Activated naive CD8-positive, alpha-beta T cell treated with anti-CD3 and anti-CD28 coated beads for 36 hours (primary cell): ENCODE measurements at regions not wholly inside any gene's neighbourhood (a gene's known extent, or its start where the extent isn't known, plus 50 kb on each side); places are given as distances from the start of the nearest gene placed in this dataset.

Experiments used
- DNase-seq: peaks from one replicate; pipeline ENCODE4 v3.0.0; 2021
- H3K27ac Mint-ChIP-seq: one replicate; pipeline ENCODE4 v1.8.0; 2022; ENCODE audit warnings: mild to moderate bottlenecking, moderate library complexity, mixed read lengths
- H3K27me3 Mint-ChIP-seq: one replicate; pipeline ENCODE4 v1.8.0; 2022; ENCODE audit warnings: mild to moderate bottlenecking, mixed read lengths
- H3K36me3 Mint-ChIP-seq: one replicate; pipeline ENCODE4 v1.8.0; 2021; ENCODE audit warnings: mild to moderate bottlenecking, mixed read lengths
- H3K4me1 Mint-ChIP-seq: one replicate; pipeline ENCODE4 v1.8.0; 2021; ENCODE audit warnings: mixed read lengths
- H3K4me3 Mint-ChIP-seq: one replicate; pipeline ENCODE4 v1.8.0; 2022; ENCODE audit warnings: mild to moderate bottlenecking, moderate library complexity, mixed read lengths
- H3K9me3 Mint-ChIP-seq: one replicate; pipeline ENCODE4 v1.8.0; 2022; ENCODE audit warnings: mixed read lengths

DNA sequence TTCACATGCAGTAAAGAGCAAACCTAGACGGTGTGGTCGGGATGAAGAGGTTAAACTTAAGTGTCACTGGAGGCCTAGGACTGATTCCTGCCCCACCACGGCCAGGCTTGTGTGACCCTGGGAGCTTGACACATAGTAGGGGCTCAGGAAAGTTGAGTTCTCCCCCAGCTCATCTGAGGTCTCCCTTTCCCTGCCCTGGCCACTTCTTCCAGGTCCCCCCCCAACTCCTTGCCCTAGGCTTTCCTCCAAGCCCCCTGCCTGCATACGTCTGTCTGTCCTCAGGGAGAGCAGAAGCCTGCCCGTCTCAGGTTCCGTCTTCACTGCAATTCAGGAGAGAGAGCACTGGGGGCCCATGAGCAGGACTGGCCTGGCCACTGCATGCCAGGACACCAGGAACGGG lies 225.8 kb downstream of the PTPRU start:
- no peak for DNase-seq
- Mint-ChIP-seq H3K27me3 (no peaks in the 10 kb centered on the region), H3K27ac (no peak overlapping the region), H3K4me1 (no peaks in the 10 kb centered on the region), H3K36me3 (no peaks in the 10 kb centered on the region), H3K4me3 (no peak overlapping the region), H3K9me3 (peaks cover 4% of the 10 kb centered on the region)

DNA sequence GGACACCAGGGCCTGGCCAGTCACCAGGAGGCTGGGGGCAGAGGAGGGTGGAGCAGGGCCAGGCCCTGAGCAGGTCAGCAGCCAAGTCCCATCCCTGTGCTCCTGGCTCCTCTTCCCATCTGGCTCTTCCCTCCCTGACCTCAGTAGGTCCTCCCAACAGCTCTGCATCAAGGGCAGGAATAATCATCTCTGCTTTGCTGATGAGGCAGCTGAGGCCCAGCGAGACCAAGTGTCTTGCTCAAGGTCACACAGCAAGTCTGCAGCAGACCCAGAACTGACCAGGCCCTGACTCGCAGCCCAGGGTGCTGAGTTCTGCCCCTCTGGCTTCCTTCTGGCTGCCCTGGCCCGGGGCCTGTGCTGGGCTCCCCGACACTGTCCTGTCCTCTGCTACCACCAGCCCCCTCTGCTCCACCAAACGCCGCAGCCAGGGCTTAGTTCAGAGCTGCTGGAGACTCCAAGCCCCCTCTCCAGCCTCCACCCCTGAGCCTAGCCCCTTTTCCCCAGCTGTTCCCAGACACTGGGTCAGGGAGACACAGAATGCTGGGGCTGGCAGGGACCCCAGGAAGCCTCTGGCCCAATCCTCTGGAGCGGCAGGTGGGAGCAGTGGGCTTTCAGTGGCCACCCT lies 224.9 kb downstream of the PTPRU start:
- Mint-ChIP-seq H3K4me3 (no peak overlapping the region), H3K27me3 (no peaks in the 10 kb centered on the region), H3K9me3 (peaks cover 4% of the 10 kb centered on the region), H3K4me1 (no peaks in the 10 kb centered on the region), H3K36me3 (no peaks in the 10 kb centered on the region), H3K27ac (no peak overlapping the region)
- no peak for DNase-seq

DNA sequence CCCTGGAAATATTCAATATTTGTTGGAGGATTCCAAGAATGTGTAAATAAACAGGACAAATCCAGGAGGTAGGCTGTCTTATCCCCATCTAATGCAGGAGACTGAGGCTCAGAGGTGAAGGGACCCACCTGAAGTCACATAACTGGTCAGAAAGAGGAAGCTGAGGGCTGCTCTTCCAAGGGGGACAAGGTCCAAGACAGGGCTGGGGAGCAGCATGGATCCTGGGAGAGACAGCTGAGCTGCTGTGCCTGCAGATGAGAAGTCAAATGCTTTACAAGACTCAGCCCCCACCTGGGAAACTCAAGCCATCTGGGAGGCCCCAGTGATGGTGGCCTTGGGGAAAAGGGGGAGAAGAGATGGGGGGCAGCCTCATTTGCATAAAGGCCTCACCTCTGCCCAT lies 224.4 kb downstream of the PTPRU start:
- Mint-ChIP-seq H3K9me3 (peaks cover 4% of the 10 kb centered on the region), H3K4me1 (no peaks in the 10 kb centered on the region), H3K27ac (no peak overlapping the region), H3K36me3 (no peaks in the 10 kb centered on the region), H3K27me3 (no peaks in the 10 kb centered on the region), H3K4me3 (no peak overlapping the region)
- no peak for DNase-seq

DNA sequence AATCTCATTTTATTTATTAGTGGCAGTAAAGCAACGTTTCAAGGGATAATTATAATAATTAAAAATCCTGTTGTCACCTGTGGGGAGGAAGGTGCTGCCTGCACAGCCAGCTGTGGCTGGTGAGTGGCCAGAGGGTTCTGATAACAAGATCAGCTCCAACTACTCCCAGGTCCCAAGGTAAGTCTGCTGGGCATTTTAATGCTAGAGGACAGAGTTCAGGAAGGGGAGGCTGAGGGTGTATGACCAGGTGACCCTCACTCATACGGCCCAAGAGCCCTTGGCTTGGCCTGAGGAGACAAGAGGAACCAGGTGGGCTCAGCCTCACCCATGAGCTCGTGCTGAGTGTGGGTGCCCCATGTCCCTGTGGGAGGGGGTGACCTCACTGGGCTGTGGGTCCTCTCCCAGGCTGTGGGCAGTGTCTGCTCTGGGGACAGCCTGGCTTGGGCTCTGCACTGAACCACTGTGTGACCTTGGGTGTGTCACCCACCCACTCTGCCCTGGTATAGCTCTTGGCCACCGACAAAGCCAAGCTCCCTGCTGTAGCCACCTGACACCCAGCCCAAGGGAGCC lies 223.8 kb downstream of the PTPRU start:
- H3K27ac Mint-ChIP-seq, result no peak overlapping the region
- no peaks in the 10 kb centered on the region for H3K36me3 Mint-ChIP-seq
- H3K4me3 Mint-ChIP-seq, result no peak overlapping the region
- no peaks in the 10 kb centered on the region for H3K4me1 Mint-ChIP-seq
- DNase-seq, result no peak
- peaks cover 2% of the 10 kb centered on the region for H3K9me3 Mint-ChIP-seq
- no peaks in the 10 kb centered on the region for H3K27me3 Mint-ChIP-seq

DNA sequence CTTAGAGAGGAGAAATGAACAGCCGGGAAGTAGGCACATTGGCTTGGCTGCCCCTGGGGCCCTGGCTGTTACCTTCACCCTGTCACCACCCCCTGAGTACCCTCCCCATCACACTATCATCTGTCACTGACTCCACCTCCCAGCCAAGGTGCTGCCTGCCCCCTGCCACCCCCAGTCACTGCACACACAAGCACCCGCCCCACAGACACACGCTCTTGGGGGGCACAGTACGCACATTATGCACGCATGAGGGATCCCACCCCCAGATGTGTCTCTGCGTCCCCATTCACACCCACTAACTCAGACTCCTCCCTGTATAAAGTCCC lies 223.3 kb downstream of the PTPRU start:
- DNase-seq, result no peak
- Mint-ChIP-seq H3K27me3 (no peaks in the 10 kb centered on the region), H3K9me3 (peaks cover 1% of the 10 kb centered on the region), H3K36me3 (no peaks in the 10 kb centered on the region), H3K27ac (no peak overlapping the region), H3K4me1 (no peaks in the 10 kb centered on the region), H3K4me3 (no peak overlapping the region)

DNA sequence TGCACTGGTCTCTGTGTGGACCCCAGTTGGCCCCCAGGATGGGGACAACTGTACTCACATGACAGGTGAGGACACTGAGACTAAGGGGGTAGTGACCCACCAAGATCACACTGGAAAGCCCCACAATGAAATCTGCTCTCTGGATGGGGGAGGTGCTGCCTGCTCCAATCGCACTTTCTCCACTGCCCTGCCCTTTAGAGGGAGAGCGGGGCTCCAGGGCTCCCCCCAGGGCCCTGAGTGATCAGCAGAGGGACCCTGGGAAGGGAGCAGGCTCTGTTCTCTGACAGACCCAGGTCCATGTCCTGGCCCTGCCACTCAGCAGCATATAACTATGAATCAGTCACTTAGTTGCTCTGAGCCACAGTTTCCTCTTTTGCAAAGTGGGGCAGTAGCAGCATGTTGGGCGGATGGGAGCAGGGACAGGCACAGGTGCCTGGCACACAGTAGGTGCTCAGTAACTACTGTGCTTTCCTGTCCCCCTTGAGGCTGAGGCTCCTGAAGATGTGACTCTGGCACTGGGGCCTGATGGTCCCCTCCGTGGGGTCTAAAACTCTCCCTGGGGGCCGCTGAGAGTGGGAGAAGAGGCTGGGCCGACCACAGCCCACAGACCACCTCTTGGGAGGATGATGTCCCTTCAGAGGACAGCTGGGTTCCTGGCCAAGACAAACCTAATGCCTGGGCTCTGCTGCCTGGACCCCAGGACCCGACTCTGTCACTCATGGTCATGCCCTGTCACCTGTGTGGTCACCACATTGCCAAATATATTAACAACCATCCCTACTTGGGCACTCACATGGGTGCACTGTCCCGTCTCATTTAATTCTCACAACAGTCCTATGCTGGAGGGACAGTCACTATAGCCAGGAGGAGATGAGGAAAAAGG lies 222.7 kb downstream of the PTPRU start:
- no peaks in the 10 kb centered on the region for H3K36me3 Mint-ChIP-seq
- no peak for DNase-seq
- H3K27me3 Mint-ChIP-seq, result no peaks in the 10 kb centered on the region
- no peak overlapping the region for H3K27ac Mint-ChIP-seq
- H3K9me3 Mint-ChIP-seq, result peaks cover 1% of the 10 kb centered on the region
- H3K4me3 Mint-ChIP-seq, result no peak overlapping the region
- H3K4me1 Mint-ChIP-seq, result no peaks in the 10 kb centered on the region

DNA sequence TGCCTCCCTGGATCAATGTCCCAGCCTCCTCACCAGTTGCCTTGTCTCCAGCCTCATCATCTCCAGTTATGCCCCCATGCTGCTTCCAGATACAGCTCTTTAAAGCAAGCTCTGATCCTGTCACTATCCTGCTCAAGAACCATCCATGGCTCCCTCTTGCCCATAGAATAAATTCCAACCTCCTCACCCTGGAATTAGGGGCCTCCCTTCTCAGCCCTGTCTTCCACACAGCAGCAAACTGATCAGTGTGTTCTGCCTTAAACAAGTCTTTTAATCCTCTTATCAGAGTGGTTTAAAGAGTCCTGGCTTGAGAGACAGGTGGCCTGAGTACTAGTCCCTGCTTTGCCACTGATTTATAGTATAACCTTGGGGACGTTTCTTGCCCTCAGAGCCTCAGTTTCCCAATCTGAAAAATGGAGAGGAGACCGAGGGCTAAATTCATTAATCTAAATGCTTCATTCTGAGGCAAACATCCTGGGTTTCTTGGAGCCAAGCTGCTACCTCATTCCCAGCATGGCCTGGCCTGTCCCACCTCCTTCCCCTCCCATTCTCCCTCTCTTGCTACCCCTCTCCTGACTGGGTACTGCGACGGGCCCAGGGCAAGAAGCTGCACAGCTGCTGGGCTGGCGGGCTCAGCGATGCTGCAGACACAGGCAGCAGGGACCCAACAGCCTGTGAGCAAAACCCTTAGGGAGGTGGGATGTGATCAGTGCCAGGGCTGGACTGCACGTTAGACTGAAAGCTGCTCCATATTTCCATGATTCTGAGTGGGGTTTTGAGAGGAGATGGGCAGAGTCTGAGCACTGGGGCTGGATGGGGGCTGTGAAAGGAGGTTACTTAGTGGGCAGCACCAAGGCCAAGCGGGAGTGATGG lies 221.4 kb downstream of the PTPRU start:
- Mint-ChIP-seq H3K27me3 (no peaks in the 10 kb centered on the region), H3K27ac (no peak overlapping the region), H3K9me3 (no peaks in the 10 kb centered on the region), H3K4me1 (no peaks in the 10 kb centered on the region), H3K4me3 (no peak overlapping the region), H3K36me3 (no peaks in the 10 kb centered on the region)
- no peak for DNase-seq

DNA sequence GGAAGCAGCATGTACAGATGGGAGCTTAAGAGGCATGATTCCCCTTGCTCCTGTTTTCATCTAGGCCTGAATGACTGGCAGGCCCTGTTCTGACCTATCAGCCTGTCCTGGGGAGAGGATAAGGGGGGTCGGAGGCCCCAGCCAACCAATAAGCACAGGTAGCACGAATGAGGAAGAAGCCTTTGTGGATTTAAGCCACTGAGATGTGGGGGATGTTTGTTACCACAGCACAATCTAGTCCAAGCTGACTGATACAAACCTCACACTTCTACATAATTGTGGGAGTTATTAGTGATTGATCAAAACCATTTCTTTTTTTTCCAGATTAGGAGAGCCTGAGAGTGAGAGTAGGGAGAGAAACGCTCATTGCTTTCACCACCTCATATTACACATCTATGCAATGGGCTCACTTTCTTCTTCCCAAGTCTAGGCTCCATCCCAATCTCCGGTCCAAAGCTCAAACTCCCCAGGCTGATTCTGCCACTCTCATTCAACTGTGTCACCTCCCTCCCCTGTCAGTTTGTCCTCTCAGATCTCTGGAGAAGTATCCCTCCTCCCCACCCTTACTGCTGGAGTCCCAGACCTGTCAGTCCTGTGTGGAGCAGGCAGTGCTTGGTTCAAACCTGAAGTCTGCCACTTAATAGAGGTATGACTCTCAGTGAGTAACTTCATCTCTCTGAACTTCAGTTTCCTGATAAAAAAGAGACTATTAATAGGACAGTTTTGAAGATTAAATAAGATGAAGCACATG lies 220.5 kb downstream of the PTPRU start:
- Mint-ChIP-seq H3K27ac (no peak overlapping the region), H3K9me3 (no peaks in the 10 kb centered on the region), H3K4me3 (no peak overlapping the region), H3K4me1 (no peaks in the 10 kb centered on the region), H3K27me3 (no peaks in the 10 kb centered on the region), H3K36me3 (no peaks in the 10 kb centered on the region)
- DNase-seq, result no peak

DNA sequence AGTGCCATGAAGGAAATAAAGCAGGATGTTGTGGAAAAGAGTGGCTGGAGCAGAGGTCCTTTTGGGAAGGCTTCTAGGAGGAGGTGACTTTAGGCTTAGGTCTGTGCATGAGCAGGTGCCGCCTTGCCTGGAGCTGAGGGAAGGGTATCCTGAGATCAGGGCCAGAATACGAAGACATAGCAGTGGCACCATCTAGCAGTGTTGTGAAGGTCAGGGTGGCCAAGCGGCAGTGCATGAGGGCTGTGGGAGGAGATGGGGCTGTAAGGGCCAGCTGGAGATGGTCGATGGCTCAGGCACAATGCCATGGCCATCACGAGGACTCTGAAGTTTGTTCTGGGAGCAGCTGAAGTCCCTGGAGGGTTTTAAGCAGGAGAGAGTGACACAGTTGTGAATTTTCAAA lies 219.5 kb downstream of the PTPRU start:
- H3K4me1 Mint-ChIP-seq, result no peaks in the 10 kb centered on the region
- no peaks in the 10 kb centered on the region for H3K9me3 Mint-ChIP-seq
- DNase-seq, result no peak
- no peak overlapping the region for H3K4me3 Mint-ChIP-seq
- H3K27me3 Mint-ChIP-seq, result no peaks in the 10 kb centered on the region
- no peaks in the 10 kb centered on the region for H3K36me3 Mint-ChIP-seq
- H3K27ac Mint-ChIP-seq, result no peak overlapping the region

DNA sequence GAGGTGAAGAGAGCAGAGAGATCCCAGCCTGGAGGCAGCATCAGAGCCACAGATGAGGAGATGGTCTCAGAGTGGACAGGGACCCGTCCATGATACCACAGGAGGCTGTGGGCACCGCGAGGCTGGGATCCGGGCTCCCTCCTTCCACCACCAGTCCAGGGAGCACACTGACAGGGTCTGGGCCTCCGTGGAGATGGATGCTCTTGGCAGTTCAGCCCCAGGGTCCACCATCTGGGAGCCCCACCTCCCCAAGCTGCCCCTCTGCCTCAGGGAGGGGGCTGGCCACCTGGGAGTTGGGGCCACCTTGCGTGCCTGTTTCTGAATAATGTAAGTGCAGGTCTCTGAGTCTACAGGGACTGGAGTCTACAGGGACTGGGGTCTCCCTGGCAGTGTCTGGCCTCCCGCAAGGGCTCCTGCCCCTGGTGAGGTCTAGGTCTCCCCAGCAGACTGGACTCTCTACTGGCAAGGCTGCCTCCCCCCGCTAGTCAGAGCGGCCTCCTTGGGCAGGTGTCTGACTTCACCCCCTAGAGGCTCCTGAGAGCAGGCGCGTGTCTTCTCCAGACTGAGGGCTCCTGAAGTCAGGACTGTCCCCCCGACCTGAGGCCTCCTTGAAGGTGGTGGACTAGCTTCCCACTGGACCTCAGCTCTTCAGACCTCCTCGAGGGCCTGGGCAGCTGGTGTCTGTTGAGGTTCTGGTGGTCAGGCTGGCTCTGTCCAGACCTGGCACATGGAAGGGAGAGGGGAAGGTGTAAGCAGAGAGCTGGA lies 218.5 kb downstream of the PTPRU start:
- DNase-seq, result no peak
- Mint-ChIP-seq H3K4me3 (no peak overlapping the region), H3K9me3 (no peaks in the 10 kb centered on the region), H3K27me3 (no peaks in the 10 kb centered on the region), H3K27ac (no peak overlapping the region), H3K36me3 (no peaks in the 10 kb centered on the region), H3K4me1 (no peaks in the 10 kb centered on the region)

DNA sequence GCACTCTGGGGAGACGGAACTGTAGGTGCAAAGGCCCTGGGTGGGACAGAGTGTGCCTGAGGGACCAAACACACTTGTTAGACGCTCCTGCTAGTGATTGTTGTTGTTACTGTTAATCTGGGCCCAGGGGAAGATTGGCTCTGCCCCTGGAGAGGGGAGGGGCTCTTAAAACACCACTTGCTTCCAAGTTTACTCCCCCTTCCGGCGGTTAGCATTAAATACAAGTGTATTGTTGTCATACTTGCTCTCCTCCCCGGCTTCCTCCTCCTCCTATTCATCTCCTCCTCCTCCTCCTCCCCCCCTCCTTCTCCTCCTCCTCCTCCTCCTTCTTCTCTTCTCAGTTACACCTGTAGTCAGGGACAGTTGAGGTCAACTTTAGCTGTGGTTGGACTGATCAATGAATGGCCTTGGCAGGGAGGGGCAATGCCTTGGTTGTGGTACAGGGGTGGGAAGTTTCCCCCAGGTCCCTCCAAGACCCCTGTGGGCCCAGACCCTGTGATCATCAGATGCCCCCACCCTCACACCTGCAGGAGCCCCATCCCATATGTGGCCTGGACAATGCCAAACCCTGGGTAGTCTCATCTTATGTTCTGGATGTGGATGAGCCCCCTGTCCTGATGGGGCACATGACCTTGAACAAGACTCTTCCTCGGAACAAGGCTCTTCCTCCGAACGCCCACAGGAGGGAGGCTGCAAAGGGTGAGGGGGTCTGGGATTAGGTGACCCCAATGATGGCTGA lies 217.3 kb downstream of the PTPRU start:
- Mint-ChIP-seq H3K27ac (no peak overlapping the region), H3K27me3 (no peaks in the 10 kb centered on the region)

DNA sequence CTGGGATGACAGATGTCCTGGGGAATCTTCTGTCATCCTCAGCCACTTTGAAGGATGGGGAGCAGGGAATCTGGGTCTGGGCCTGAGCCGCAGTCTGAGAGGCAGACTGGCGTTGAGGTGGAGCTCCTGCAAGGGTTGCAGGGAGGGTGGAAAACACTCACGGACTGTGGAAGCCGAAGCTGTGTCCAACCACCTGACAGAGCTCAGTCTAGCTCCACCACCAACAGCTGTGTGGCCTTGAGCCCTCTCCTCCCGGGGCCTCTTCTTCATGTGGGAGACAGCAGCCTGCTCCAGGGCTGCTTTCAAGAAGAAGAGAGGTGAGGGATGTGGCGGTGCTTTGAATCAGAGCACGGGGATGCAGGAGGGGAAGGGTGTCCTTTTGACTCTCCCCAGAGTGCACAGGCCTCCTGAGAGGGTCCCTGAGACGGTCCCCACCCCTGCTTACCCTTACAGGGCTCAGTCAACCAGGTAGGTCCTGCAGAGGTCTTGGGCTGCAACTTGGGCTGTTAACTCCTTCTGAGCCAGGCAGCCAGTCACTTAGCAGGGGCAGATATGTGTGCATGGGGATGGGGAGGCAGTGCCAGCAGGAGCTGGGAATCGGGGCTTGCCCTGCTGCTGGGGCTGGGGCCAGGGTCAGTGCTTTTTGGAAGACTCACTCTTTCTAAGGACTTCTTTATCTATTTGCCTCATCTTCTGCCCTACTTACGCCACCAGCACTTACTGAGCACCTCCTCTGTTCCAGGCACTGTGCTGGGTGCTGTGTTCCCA lies 216.3 kb downstream of the PTPRU start:
- DNase-seq, result no peak
- Mint-ChIP-seq H3K9me3 (no peaks in the 10 kb centered on the region), H3K4me3 (no peak overlapping the region), H3K27me3 (no peaks in the 10 kb centered on the region), H3K4me1 (no peaks in the 10 kb centered on the region), H3K27ac (no peak overlapping the region), H3K36me3 (no peaks in the 10 kb centered on the region)

More for the DNA sequence above, 217.3 kb downstream of the PTPRU start:
- DNase-seq, result no peak
- H3K9me3 Mint-ChIP-seq, result no peaks in the 10 kb centered on the region
- H3K4me1 Mint-ChIP-seq, result no peaks in the 10 kb centered on the region
- no peak overlapping the region for H3K4me3 Mint-ChIP-seq
- H3K36me3 Mint-ChIP-seq, result no peaks in the 10 kb centered on the region

DNA sequence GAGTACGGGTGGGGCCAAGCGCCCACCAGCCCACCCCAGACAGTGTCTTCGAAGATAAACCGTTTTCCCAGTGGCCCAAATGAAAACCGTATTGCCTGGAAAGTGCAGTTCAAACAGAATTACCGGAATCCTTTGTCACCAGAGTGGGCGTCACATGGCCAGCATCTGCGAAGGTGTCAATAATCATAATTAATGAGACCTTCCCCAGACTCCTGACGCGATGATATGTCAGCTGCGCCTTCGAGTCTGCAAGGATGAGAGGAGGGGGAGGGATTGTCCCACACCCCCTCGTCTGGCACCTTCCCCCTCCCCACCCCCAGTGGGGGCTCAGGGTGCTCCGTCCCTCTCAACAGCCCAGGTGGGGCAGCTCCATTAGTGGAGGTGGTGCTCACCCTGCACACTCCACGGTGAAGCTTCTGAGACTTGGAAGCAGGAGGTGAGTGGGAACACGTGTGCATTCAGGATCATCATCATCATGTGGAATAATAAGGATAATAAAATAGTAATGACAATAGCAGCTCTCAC lies 215.1 kb downstream of the PTPRU start:
- Mint-ChIP-seq H3K9me3 (no peaks in the 10 kb centered on the region), H3K4me3 (no peak overlapping the region), H3K27me3 (no peaks in the 10 kb centered on the region), H3K27ac (no peak overlapping the region), H3K36me3 (no peaks in the 10 kb centered on the region), H3K4me1 (no peaks in the 10 kb centered on the region)
- DNase-seq, result no peak
